Stimulated activated CD8-positive, alpha-beta memory T cell treated with anti-CD3 and anti-CD28 coated beads, Interleukin-7, amount 100 ng/mL, for 1 hour (primary cell): ENCODE measurements at regions not wholly inside any gene's neighbourhood (a gene's known extent, or its start where the extent isn't known, plus 50 kb on each side); places are given as distances from the start of the nearest gene placed in this dataset.
"Not testable (repeated sequence)": the region's sequence is repeated elsewhere in the genome, so short reads cannot be mapped to it uniquely, and the experiment has no call there.

ENCODE experiments used
- DNase-seq, 2 donors: peaks; one replicate each; pipeline ENCODE4 v3.0.0-alpha.2; 2020; ENCODE audit warnings: low read depth in 2 of 2

DNA sequence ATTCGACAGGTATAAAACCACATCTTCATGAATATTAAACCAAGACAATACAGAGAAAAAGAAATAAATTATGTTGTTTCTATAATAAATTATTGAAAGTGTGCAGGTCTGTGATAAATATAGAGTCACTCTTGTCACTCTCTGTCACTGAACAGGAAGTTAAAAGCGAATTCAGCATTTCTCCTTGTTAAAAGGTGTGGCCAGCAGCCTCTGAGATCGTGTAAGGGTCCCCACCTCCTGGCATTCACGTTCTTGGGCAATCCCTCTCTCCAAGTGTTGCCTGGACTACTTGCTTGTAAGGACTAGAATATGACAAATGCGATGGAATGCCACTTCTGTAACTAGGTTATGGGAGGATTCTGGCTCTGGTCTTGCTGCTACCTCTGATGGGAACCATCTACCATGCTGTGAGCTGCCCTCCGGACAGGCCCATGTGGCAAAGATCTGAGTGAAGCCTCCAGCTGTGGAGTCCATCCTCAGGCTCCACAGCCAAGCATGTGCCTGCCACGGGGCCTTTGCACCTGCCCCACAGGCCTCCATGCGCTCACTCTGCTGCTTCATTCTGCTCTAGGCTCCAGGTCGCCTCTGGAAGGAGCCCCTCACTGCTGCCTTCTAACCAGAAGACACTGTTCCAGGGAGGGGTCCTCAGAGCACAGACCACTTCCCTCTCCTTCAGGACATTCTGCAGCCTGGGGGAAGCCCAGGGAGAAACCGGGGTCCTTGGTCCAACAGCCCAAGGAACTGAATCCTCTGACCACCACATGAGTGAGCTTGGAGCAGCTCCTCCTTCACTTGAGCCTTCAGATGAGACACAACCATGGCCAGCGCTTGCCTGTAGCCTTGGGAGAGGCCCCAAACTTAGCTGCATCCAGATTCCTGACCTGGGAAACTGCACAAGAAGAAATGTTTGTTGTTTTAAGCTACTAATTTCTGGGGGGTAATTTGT, 202.9 kb upstream of the HDAC4 start:
- DNase-seq, result no peak

DNA sequence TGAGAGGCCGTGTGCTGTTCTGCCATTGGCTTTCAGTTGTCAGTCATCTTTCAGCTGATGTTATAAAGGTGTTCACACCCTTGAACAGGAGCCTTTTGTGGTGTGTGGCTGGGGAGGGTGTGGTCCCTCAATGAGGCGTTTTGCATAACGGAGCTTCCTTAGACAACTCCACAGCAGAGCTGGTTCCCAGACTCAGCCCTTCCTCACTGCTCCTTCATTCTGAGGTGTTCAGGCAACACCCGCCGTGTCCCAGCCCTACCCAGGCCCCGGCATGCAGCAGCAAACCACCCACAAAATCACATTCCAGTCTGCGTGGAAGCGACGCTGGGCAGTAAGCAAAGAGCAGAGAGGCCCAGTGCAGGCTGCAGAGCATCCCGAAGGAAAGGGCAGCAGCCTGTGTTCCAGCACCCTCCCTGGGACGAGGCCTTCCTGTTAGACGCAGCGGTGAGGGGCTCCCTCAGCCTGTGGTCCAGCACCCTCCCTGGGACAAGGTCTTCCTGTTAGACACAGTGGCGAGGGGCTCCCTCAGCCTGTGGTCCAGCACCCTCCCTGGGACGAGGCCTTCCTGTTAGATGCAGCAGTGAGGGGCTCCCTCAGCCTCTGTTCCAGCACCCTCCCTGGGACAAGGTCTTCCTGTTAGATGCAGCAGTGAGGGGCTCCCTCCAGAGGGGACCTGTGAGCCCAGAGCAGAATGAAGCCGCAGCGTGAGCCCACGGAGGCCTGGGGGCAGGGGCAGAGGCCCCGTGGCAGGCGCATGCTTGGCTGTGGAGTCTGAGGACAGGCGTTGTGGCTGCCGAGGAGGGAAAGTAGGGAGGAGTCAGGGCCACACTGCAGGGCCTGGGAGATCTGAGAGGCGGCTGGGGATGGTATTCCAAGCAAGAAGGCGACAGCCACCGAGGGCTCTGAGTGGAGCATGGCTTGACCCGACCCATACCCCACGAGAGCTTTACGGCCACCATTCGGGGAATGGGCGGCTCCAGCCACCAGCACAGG, 201.8 kb upstream of the HDAC4 start:
- no peak for DNase-seq

DNA sequence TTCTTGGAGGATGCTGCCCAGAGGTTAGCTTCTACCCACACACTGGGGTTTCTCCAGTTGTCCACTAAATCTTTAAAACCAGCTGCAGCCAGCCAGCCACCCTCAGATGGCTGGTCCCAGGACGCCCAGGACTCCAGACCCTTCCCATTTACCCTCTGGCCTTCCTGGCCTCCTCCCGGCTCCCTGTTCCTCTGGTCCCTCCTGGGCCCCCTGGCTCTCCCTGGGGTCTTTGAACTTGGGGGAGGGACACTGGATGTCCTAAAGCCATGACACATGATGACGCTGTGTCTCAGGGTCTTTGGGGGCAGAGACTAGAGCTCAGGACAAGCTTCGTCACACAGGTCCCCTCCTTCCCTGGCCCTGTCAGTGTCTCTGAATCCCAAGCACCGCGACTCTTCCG, 201.1 kb upstream of the HDAC4 start:
- no peak for DNase-seq

DNA sequence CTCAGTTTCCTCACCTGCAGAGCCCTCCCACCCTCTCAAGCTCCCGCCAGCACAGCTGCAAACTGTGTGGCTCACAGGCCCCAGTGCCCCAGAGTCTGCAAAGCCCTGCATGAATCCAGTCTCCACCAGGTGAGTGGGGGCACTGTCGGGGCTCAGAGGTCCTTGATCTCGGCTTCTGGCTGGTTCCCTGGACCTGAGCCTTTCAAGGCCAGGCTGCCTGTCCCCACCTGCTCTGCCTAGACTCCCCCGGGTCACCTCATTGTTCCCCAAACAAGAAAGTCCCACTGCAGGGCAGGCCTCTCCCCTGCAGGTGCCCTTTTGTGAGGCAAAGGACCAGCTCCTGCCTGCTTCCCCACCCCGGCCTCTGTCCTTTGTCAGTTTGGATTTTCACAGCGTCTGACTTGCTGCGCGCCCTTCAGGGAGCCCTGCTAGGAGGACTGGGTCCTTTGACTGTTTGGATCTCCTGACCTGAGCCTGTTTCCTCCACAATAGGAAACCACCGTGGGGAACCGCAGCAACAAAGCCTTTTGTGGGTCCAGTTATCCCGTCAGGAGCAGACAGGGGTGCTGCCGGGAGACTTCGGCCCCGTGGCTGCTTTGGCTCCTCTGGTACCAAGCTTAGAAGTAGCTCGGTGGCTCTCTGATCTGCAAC, 200.5 kb upstream of the HDAC4 start:
- DNase-seq, result no peak

DNA sequence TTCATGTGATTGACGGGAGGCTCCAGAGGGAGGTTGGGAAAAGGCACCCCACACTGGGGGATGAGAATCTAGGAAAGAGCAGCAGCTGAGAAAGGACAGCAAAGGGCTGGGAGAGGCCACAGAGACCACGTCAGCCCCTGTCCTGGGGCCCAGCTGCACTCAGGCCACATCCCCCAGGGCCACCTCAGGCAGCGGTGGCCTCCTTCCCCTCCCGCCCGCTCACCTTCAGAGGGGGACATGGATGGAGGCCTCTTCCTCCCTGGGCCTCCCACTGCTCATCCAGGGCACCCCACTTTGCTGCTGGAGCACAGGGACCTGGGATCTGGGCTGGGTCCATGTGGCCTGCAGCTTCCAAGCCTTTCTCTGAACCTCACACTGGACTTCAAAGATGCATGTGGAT, 199.8 kb upstream of the HDAC4 start:
- no peak for DNase-seq

DNA sequence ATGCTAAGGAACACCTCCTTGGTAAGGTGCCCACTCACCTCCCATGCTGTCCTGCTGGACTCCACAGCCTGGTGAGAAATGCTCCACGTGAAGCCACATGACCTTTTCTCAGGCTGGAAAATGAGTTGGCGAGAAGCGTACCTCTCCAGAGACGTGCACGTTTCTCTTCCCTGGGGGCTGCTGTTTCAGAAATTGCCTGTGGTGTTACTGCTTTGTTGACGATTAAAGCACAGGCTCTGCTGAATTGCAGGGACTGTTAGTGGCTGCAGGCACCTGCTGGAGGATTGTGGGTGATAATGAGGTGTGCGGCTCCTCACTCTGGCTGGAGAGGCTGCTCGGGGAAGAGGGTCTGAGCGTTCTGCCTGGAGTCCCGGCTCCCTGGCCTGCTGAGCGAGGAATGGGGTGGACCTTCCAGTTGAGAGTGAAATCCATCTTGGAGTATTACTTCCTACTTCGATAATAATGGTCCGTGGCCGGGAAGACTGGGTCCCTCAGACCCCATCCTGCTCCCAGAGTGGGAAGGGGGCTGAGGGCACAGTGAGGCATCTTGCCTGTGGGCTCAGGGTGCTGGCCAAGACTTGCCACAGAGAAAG, 199.3 kb upstream of the HDAC4 start:
- no peak for DNase-seq

DNA sequence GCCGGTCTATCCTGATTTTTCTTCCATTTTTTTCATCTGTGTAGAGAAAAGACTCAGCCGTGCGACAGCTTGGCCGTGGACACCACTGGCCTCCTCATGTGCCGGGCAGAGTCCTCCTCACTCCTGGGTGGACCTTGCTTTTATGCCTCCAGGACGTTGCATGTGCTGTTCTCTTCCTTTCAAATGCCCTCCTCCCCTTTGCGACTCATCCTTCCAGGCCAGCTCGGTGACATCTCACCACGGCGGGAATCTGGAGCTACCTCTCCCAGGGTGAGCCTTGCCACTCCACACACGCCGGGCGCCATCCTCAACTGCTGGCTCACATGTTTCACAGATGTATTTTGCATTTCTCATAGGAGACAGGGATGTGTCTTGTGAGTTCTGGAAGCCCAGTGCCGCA, 198.5 kb upstream of the HDAC4 start:
- no peak for DNase-seq

DNA sequence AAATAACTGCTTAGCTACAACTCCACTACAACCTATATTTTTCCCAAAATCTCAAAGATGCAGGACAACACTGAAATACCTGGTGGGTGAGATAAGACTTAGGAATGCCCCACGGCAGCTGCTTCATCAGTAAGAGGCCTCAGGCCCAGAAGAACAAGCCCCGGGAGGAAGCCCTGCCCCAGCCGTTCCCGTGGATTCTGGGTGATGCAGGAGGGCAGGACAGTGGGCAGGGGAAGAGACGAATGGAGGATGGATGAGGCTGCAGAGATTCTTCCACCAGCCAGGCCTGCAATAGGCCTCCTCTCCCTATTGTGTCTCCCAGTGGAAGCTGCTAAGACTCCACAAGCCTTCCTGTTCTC, 197.9 kb upstream of the HDAC4 start:
- no peak for DNase-seq

DNA sequence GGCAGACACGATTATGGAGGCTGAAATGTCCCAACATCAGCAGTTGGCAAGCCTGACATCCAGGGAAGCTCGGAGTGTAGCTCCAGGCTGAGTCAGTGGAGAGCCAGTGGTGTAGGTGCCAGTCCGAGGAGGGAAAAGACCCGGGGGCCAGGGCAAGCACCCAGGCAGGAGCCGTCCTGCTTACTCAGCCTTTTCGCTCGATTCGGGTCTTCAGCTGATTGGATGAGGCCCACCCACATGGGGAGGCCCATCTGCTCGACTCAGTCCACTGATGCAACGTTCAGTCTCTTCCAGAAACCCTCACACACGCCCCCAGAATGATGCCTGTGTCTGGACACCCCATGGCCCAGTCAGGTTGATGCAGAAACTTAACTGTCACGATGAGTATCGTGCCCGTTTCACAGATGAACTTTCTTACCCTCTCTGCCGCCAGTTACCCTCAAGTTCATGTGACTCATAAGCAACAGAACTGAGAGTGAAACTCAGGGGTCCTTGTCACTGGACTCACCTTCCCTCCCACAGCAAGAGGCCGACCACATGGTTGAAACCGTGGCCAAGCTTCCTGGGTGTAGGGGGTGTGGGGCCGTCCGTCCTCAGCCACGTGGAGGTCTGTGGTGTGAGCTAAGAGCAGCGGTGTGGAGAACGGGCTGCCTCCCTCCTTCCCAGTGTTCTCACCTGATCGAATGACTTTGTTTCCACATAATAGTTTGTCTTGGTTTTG, 197.4 kb upstream of the HDAC4 start:
- no peak for DNase-seq

DNA sequence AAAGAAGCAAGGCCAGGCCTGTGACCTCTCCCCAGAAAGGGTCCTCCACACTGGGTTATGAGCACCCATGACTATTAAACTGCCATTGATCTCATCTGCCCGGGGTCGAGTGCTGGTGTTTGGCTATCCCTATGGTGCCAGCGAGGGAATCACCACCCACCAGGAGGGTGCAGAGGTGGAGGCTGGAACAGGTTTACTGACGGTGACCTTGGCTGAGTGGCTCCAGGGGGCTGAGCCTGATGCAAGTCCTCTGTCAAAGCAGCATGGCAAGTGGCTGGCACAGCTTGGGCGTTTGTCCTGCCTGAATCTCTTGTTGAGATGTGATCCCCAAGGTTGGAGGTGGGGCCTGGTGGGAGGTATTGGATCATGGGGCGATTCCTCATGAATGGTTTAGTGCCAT, 196.4 kb upstream of the HDAC4 start:
- DNase-seq, result no peak

DNA sequence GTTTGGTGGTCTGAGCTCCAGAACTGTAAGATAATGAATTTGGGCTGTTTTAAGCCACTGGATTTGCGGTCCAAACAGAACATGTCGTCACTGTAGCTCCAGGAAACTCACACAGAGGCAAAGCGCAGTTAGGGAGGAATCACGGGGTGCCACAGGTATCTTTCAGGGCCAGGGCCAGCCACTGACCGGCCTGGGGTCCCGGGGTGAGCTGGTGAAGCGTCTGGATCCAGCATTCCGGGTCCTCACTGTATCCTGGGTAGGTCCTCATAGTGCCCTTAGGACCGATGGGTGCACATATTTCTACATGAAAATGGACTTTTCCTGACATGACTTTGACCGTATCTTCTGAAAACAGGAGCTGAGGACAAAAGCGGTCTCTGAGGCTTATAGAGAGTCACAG, 196.0 kb upstream of the HDAC4 start:
- no peak for DNase-seq

DNA sequence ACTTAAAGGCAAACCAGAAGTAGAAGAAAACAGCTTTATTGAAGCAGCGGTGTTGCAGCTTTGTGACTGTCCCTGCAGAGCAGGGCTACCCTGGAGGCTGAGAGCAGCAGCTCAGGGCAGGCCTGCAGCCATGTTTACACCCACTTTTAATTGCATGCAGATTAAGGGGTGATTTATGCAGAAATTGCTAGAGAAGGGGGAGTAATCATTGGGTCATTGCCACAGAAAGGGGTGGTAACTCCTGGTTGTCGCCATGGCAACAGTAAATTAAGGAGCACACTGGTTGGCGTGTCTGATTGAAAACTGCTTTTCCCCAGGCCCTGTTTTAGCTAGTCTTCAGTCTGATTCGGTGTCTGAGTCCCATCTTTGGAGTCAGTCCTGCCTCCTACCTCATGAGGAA, 195.4 kb upstream of the HDAC4 start:
- no peak for DNase-seq

DNA sequence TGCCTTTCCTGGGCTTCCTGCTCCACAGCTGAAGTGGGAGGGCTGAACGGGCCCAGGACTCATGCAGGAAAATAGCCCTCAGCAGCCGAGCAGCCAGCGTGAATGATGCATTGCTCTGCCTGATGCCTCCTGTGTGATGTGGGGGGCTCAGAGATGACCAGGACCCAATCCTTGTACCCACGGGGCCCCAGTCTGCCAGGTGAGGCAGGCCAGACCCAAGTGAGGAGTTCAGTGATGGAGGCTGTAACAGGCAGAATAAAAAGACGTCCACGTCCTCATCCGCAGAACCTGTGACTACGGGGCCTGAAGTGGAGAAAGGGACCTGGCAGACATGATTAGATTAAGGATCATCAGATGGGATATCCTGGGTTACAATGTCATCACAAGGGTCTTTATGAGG, 194.9 kb upstream of the HDAC4 start:
- DNase-seq, result no peak

DNA sequence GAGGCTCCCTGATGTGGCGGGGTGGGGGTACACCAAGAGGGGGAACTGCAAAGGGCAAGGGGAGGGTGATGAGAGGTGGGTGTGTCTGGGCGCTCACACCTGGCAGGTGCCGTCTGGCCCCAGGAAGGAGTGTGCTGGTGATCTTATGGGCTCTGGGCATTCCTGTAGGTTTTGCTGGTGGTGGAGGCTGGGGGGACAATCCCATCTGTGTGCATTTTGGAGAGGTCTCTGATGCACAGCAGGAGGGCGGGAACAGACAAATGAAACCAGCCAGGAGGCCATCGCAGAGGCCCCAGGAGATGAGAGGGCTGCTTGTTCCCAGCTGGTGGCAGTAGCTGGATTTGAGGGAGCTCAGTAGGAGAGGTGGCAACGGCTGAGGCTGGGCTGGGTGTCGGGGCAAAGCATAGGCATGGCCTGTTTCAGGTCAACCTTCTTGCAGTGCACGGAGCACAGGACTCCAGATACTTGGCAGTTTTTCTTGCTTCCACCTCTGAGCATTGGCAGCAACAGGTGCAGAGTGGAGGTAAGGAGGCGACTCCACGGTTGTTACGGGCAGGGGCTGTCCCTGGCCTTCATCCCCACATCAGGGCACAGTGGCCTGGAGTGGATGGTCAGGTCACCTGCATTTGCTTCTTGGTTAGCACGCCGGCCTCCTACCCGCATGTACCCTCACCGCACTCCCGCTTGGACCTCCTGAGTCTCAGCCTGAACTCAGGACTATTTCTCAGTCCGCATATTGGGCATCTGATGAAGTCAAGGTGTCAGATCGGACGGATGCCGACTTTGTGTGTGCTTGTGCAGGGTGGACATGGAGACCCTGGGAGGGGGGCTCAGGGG, 194.2 kb upstream of the HDAC4 start:
- DNase-seq, result no peak

DNA sequence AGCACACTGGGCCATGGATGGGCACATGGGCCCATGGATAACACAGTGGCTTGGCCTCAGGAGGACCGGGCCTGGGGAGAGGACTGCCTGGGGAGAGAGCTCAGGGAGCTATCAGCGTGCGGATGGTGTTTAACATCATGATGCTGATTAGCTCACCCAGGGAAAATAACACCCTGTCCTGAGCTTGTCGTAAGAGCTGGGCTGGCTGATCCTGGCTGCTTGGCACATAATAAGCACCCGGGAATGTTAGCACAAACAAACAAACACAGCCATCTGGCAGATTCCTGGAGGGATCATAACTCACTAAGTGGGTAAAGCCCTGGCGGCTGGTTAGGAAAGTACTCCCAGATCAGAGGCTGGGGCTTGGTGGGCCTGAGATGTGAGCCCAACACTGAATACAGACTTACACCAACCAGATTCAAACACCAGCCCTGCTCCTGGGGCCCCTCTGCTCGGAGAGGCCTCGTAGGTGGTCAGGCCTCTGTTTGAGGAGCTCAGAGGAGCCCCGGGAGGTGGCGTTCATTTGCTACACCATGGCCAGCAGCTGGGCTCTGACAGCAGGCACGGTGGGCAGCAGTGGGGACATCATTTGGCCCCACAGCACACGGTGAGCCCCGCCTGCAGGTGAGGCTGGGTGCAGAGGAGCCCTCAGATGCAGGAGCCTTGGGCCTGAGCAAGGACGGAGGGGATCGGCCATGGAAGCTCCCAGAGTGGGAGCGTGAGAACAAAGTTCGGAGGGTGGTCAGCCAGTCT, 193.4 kb upstream of the HDAC4 start:
- no peak for DNase-seq

DNA sequence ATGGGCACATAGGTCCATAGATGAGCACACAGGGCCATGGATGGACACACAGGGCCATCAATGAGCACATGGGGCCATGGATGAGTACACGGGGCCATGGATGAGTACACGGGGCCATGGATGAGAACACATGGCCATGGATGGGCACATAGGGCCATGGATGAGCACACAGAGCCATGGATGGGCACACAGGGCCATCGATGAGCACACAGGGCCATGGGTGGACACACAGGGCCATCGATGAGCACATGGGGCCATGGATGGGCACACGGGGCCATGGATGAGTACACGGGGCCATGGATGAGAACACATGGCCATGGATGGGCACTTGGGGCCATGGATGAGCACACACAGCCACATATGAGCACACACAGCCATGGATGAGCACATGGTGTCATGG, 192.6 kb upstream of the HDAC4 start:
- no peak for DNase-seq

DNA sequence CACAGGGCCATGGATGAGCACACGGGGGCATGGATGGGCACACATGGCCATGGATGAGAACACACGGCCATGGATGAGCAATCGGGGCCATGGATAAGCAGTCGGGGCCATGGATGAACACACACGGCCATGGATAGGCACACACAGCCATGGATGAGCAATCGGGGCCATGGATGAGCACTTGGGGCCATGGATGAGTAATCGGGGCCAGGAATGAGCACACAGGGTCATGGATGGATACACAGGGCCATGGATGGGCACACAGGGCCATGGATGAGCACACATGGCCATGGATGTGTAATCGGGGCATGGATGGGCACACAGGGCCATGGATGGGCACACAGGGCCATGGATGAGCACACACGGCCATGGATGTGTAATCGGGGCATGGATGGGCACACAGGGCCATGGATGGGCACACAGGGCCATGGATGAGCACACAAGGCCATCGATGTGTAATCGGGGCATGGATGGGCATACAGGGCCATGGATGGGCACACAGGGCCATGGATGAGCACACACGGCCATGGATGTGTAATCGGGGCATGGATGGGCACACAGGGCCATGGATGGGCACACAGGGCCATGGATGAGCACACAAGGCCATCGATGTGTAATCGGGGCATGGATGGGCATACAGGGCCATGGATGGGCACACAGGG, 191.9 kb upstream of the HDAC4 start:
- DNase-seq, result not testable (repeated sequence)

DNA sequence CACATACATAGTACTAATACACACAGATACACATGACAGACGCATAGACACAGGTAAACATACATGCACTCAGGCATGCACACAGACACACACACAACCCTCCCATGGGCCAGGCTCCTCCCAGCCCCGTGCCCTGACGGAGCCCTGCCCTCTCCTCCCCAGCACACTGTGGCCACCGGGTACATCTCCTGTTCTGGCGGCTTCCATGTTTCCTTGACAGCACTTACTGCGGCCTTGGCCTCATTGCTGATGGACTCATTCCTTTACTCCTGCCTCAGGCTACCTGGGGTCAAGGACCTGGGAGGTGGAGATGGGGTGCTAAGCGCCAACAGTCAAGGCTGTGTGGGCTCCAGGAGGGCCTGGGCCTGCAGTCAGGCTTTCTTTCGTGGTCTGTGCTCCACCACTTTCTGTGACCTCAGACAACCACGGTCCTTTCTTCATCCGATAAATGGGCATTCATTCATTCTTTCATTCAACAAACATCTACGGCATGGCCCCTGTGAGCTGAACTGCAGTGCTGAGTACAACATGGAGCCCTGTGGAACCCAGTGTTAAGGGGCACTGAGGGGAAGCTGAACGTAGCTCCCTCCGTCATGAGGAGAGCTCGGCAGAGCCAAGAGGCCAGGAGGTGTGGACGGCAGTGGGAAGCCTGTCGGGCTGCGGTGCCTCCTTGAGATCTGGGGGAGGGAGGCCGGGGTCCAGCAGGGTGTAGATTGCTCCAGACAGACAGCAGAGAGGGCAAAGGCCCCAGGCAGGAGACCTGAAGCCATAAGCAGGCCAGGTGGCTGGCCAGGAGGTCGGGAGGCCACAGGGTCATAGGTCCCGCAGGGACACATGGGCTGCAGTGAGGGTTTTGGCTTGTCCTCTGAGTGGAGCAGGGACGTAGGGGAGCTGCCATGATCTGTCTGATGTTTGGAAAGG, 190.4 kb upstream of the HDAC4 start:
- DNase-seq, result no peak
